SK-N-SH treated with all-trans-retinoic acid at 6 μM for 48 hours (cell line): ENCODE measurements at regions not wholly inside any gene's neighbourhood (a gene's known extent, or its start where the extent isn't known, plus 50 kb on each side); places are given as distances from the start of the nearest gene placed in this dataset.

ENCODE experiments used
- CREB5 ChIP-seq: fragments of 250-450 bp; sonication (Bioruptor Pico); IDR thresholded peaks from 2 replicates; pipeline ENCODE4 v1.5.1; 2020; ENCODE audit warnings: low read depth, mild to moderate bottlenecking, moderate library complexity
- PATZ1 ChIP-seq: fragments of 250-450 bp; sonication (Bioruptor Pico); IDR thresholded peaks from 2 replicates; pipeline ENCODE4 v1.8.0; 2020; ENCODE audit warnings: mild to moderate bottlenecking, moderate library complexity, borderline replicate concordance
- ZNF565 ChIP-seq: fragments of 450-650 bp; formaldehyde crosslinking; conservative IDR thresholded peaks from 2 replicates; pipeline ENCODE4 v1.5.0; 2020; ENCODE audit warnings: low read depth, mild to moderate bottlenecking, moderate library complexity
- ZNF8 ChIP-seq: fragments of 450-650 bp; formaldehyde crosslinking; IDR thresholded peaks from 2 replicates; pipeline ENCODE4 v1.5.0; 2020; ENCODE audit warnings: mild to moderate bottlenecking, moderate library complexity

- TF ChIP-seq PATZ1 (CRISPR knock-in tag), result no peak
- no peak for TF ChIP-seq ZNF565 (CRISPR knock-in tag)
- no peak for TF ChIP-seq CREB5 (CRISPR knock-in tag)
- no peak for TF ChIP-seq ZNF8 (CRISPR knock-in tag)
These were observed 98.3 kb upstream of the SASH1 start for GRCh38 chr6:148244217-148244935.
